Liver (tissue), 7 donors: ENCODE measurements at regions not wholly inside any gene's neighbourhood (a gene's known extent, or its start where the extent isn't known, plus 50 kb on each side); places are given as distances from the start of the nearest gene placed in this dataset.

Source experiments
- DNase-seq: peaks from one replicate; pipeline ENCODE4 v3.0.0-alpha.2; 2017; ENCODE audit warnings: low spot score
- H3K27ac ChIP-seq, 2 donors: one replicate each; pipeline ENCODE4 v1.7.0; 2013; ENCODE audit warnings: inconsistent platforms in 2 of 2, low read length in 2 of 2, control low read depth in 1 of 2, low read depth in 1 of 2, mild to moderate bottlenecking in 1 of 2
- H3K27me3 ChIP-seq, 4 donors: one replicate each; pipeline versions ENCODE4 v1.6.1 to v1.7.0; 2013; ENCODE audit warnings: low read length in 3 of 4, inconsistent platforms in 1 of 4, mild to moderate bottlenecking in 1 of 4, moderate library complexity in 1 of 4; ENCODE audit not compliant: control insufficient read depth in 4 of 4, insufficient read depth in 4 of 4
- H3K36me3 ChIP-seq, 4 donors: one replicate each; pipeline versions ENCODE4 v1.6.1 to v1.7.0; 2013; ENCODE audit warnings: low read length in 3 of 4, mild to moderate bottlenecking in 3 of 4, low read depth in 1 of 4, moderate library complexity in 1 of 4; ENCODE audit not compliant: control insufficient read depth in 4 of 4, insufficient read depth in 3 of 4
- H3K4me1 ChIP-seq, 4 donors: one replicate each; pipeline versions ENCODE4 v1.6.1 to v1.7.0; 2013; ENCODE audit warnings: low read length in 3 of 4, mild to moderate bottlenecking in 3 of 4, moderate library complexity in 1 of 4; ENCODE audit not compliant: control insufficient read depth in 4 of 4, insufficient read depth in 4 of 4
- H3K4me3 ChIP-seq, 3 donors: one replicate each; pipeline versions ENCODE4 v1.6.1 to v1.7.0; 2013; ENCODE audit warnings: low read length in 3 of 3, control low read depth in 1 of 3, low read depth in 1 of 3, mild to moderate bottlenecking in 1 of 3
- H3K9ac ChIP-seq, 2 donors: one replicate each; pipeline ENCODE4 v1.7.0; 2013; ENCODE audit warnings: low read length in 2 of 2, mild to moderate bottlenecking in 2 of 2, moderate library complexity in 2 of 2, control low read depth in 1 of 2, low read depth in 1 of 2
- H3K9me3 ChIP-seq, 4 donors: one replicate each; pipeline versions ENCODE4 v1.6.1 to v1.7.0; 2013; ENCODE audit warnings: low read length in 3 of 4; ENCODE audit not compliant: control insufficient read depth in 4 of 4
- EGR1 ChIP-seq, 2 donors: IDR thresholded peaks; 2 replicates each; pipeline ENCODE4 v1.6.1; 2016 to 2018; ENCODE audit warnings: antibody characterized with exemption in 2 of 2, low read depth in 2 of 2
- FOXA1 ChIP-seq: IDR thresholded peaks from 2 replicates; pipeline ENCODE4 v1.6.1; 2016; ENCODE audit warnings: antibody characterized with exemption
- FOXA2 ChIP-seq: IDR thresholded peaks from 2 replicates; pipeline ENCODE4 v1.6.1; 2016; ENCODE audit warnings: antibody characterized with exemption
- GABPA ChIP-seq, 2 donors: IDR thresholded peaks in 1 of 2; conservative IDR thresholded peaks in 1 of 2; 2 replicates each; pipeline ENCODE4 v1.6.1; 2016; ENCODE audit warnings: antibody characterized with exemption in 2 of 2, mild to moderate bottlenecking in 1 of 2, moderate library complexity in 1 of 2
- HNF4A ChIP-seq, 2 donors: conservative IDR thresholded peaks; 2 replicates each; pipeline ENCODE4 v1.6.1; 2016; ENCODE audit warnings: antibody characterized with exemption in 2 of 2, mild to moderate bottlenecking in 2 of 2
- HNF4G ChIP-seq: IDR thresholded peaks from 2 replicates; pipeline ENCODE4 v1.6.1; 2016; ENCODE audit warnings: antibody characterized with exemption
- MAX ChIP-seq: IDR thresholded peaks from 2 replicates; pipeline ENCODE4 v1.6.1; 2016; ENCODE audit warnings: antibody characterized with exemption
- NR2F2 ChIP-seq: IDR thresholded peaks from 2 replicates; pipeline ENCODE4 v1.6.1; 2016; ENCODE audit warnings: antibody characterized with exemption
- RAD21 ChIP-seq, 2 donors: IDR thresholded peaks; 2 replicates each; pipeline ENCODE4 v1.6.1; 2016; ENCODE audit warnings: antibody characterized with exemption in 2 of 2, mild to moderate bottlenecking in 2 of 2
- SP1 ChIP-seq: IDR thresholded peaks from 2 replicates; pipeline ENCODE4 v1.6.1; 2018; ENCODE audit warnings: antibody characterized with exemption, mild to moderate bottlenecking
- TAF1 ChIP-seq: conservative IDR thresholded peaks from 2 replicates; pipeline ENCODE4 v1.6.1; 2016; ENCODE audit warnings: antibody characterized with exemption, mild to moderate bottlenecking
- YY1 ChIP-seq: IDR thresholded peaks from 2 replicates; pipeline ENCODE4 v1.6.1; 2016; ENCODE audit warnings: antibody characterized with exemption, mild to moderate bottlenecking
- WGBS: extraction: QIAGEN DNeasy Blood & Tissue Kit; methylation state at CpG from one replicate; pipeline ENCODE4 v1.1.7; 2013; 5-methylcytosine and 5-hydroxymethylcytosine counted together
- TF ChIP-seq, protein P1 (sequence below): IDR thresholded peaks from 2 replicates; pipeline ENCODE4 v1.6.1; 2016; ENCODE audit warnings: antibody characterized with exemption, mild to moderate bottlenecking
- TF ChIP-seq, protein P2 (sequence below): IDR thresholded peaks from 2 replicates; pipeline ENCODE4 v1.6.1; 2016; ENCODE audit warnings: antibody characterized with exemption
- TF ChIP-seq, protein P3 (sequence below): IDR thresholded peaks from 2 replicates; pipeline ENCODE4 v1.6.1; 2016; ENCODE audit warnings: antibody characterized with exemption
- donor health status: healthy.
- donor health status: healthy.
- donor health status: healthy.
- donor health status: healthy.

- Histone ChIP-seq H3K27ac (no peak overlapping the region), H3K4me1 (no peaks in the 10 kb centered on the region), H3K4me3 (no peak overlapping the region), H3K36me3 (no peaks in the 10 kb centered on the region), H3K9me3 (no peaks in the 10 kb centered on the region), H3K9ac (no peak overlapping the region), H3K27me3 (peaks cover 0 to 3% (median 0%) of the 10 kb centered on the region in 4 donors)
- no peak for DNase-seq
- TF ChIP-seq, protein P1, sequence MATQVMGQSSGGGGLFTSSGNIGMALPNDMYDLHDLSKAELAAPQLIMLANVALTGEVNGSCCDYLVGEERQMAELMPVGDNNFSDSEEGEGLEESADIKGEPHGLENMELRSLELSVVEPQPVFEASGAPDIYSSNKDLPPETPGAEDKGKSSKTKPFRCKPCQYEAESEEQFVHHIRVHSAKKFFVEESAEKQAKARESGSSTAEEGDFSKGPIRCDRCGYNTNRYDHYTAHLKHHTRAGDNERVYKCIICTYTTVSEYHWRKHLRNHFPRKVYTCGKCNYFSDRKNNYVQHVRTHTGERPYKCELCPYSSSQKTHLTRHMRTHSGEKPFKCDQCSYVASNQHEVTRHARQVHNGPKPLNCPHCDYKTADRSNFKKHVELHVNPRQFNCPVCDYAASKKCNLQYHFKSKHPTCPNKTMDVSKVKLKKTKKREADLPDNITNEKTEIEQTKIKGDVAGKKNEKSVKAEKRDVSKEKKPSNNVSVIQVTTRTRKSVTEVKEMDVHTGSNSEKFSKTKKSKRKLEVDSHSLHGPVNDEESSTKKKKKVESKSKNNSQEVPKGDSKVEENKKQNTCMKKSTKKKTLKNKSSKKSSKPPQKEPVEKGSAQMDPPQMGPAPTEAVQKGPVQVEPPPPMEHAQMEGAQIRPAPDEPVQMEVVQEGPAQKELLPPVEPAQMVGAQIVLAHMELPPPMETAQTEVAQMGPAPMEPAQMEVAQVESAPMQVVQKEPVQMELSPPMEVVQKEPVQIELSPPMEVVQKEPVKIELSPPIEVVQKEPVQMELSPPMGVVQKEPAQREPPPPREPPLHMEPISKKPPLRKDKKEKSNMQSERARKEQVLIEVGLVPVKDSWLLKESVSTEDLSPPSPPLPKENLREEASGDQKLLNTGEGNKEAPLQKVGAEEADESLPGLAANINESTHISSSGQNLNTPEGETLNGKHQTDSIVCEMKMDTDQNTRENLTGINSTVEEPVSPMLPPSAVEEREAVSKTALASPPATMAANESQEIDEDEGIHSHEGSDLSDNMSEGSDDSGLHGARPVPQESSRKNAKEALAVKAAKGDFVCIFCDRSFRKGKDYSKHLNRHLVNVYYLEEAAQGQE: no peak
- no peak for TF ChIP-seq FOXA2
- TF ChIP-seq TAF1: no peak
- TF ChIP-seq, protein P2, sequence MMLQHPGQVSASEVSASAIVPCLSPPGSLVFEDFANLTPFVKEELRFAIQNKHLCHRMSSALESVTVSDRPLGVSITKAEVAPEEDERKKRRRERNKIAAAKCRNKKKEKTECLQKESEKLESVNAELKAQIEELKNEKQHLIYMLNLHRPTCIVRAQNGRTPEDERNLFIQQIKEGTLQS: no peak
- no peak for TF ChIP-seq HNF4G
- TF ChIP-seq EGR1 (IDR thresholded peaks at IDR 0.05; ENCODE audit: low read depth in 2 of 2): no peak
- TF ChIP-seq NR2F2: no peak
- no peak for TF ChIP-seq MAX
- TF ChIP-seq, protein P3, sequence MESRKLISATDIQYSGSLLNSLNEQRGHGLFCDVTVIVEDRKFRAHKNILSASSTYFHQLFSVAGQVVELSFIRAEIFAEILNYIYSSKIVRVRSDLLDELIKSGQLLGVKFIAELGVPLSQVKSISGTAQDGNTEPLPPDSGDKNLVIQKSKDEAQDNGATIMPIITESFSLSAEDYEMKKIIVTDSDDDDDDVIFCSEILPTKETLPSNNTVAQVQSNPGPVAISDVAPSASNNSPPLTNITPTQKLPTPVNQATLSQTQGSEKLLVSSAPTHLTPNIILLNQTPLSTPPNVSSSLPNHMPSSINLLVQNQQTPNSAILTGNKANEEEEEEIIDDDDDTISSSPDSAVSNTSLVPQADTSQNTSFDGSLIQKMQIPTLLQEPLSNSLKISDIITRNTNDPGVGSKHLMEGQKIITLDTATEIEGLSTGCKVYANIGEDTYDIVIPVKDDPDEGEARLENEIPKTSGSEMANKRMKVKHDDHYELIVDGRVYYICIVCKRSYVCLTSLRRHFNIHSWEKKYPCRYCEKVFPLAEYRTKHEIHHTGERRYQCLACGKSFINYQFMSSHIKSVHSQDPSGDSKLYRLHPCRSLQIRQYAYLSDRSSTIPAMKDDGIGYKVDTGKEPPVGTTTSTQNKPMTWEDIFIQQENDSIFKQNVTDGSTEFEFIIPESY: no peak
- no peak for TF ChIP-seq RAD21 (IDR thresholded peaks at IDR 0.05)
- no peak for TF ChIP-seq SP1
- no peak for TF ChIP-seq YY1
- TF ChIP-seq GABPA (IDR thresholded peaks at IDR 0.05 in 1 of 2, conservative IDR thresholded peaks at IDR 0.05 in 1 of 2): no peak
- 83% methylated on average over 3 of the region's 3 CpGs for WGBS
Observed at GRCh38 chrX:15177316-15177715, 92.6 kb downstream of the ASB9 start.

DNA sequence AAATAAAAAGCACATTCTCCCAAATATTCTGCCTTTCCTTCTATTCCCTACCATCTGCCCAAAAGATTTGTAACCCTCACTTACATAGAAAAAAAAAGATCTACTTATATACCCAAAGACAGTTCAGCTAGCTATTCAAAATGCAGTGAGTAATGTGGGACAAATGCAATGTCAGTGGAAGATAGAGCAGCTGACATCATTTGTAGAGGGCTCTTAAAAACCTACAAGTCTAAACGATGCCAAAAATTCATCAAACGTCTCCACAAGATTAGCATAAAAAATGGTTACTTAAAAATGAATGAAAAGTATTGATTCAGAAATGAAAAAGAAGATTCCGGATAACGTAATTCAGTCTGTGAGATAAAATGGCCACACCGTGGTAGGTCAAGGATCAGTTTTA lies 96.5 kb downstream of the ASB9 start:
- Histone ChIP-seq H3K9me3 (no peaks in the 10 kb centered on the region), H3K4me1 (no peaks in the 10 kb centered on the region), H3K27me3 (no peaks in the 10 kb centered on the region), H3K27ac (no peak overlapping the region), H3K9ac (no peak overlapping the region), H3K4me3 (no peak overlapping the region), H3K36me3 (no peaks in the 10 kb centered on the region)
- TF ChIP-seq, protein P1: no peak
- no peak for TF ChIP-seq YY1
- TF ChIP-seq HNF4A (conservative IDR thresholded peaks at IDR 0.05): no peak
- no peak for TF ChIP-seq FOXA1
- 77% methylated on average over 5 of the region's 5 CpGs for WGBS
- no peak for DNase-seq
